CD4-positive, alpha-beta memory T cell (primary cell): ENCODE measurements at regions not wholly inside any gene's neighbourhood (a gene's known extent, or its start where the extent isn't known, plus 50 kb on each side); places are given as distances from the start of the nearest gene placed in this dataset.
"Not testable (repeated sequence)": the region's sequence is repeated elsewhere in the genome, so short reads cannot be mapped to it uniquely, and the experiment has no call there.

Experiments
- CTCF ChIA-PET: fragments of 350-600 bp; sonication (Branson Sonifier 250); formaldehyde crosslinking; loops from one replicate; lab custom pipeline; 2021; ENCODE audit warnings: inconsistent platforms; ENCODE audit not compliant: partially characterized antibody; lab: Charles Lee
- POLR2A ChIA-PET: fragments of 350-600 bp; sonication (Branson Sonifier 250); formaldehyde crosslinking; loops from one replicate; lab custom pipeline; 2021; ENCODE audit not compliant: partially characterized antibody; lab: Charles Lee
- DNase-seq, 5 donors: peaks; one replicate each; pipeline versions ENCODE4 v3.0.0 to v3.0.0-alpha.2; 2020 to 2022; ENCODE audit warnings: mixed read lengths in 1 of 5
- H3K27ac ChIP-seq: one replicate; pipeline ENCODE4 v1.7.0; 2013; ENCODE audit warnings: low read depth, low read length
- H3K27me3 ChIP-seq: 2 replicates; pipeline ENCODE4 v1.7.0; 2013; ENCODE audit warnings: mild to moderate bottlenecking, low read length, moderate library complexity; ENCODE audit not compliant: insufficient read depth
- H3K36me3 ChIP-seq: 2 replicates; pipeline ENCODE4 v1.7.0; 2013; ENCODE audit warnings: mild to moderate bottlenecking, low read length, moderate library complexity; ENCODE audit not compliant: insufficient read depth
- H3K4me1 ChIP-seq: 2 replicates; pipeline ENCODE4 v1.7.0; 2013; ENCODE audit warnings: mild to moderate bottlenecking, low read length, moderate library complexity; ENCODE audit not compliant: insufficient read depth
- H3K4me3 ChIP-seq, 2 donors: one replicate each; pipeline ENCODE4 v1.7.0; 2013; ENCODE audit warnings: low read length in 2 of 2, mild to moderate bottlenecking in 1 of 2
- H3K9me3 ChIP-seq, 2 donors: one replicate each; pipeline ENCODE4 v1.7.0; 2013; ENCODE audit warnings: low read length in 2 of 2, control low read depth in 1 of 2; ENCODE audit not compliant: control insufficient read depth in 1 of 2
- H3K27ac Mint-ChIP-seq, 7 donors: one replicate each; pipeline ENCODE4 v1.8.0; 2020 to 2021; ENCODE audit warnings: mixed read lengths in 7 of 7, mild to moderate bottlenecking in 6 of 7, inconsistent platforms in 3 of 7, moderate library complexity in 3 of 7
- H3K27me3 Mint-ChIP-seq, 2 donors: one replicate each; pipeline ENCODE4 v1.8.0; 2020 to 2021; ENCODE audit warnings: mixed read lengths in 2 of 2
- H3K36me3 Mint-ChIP-seq, 2 donors: one replicate each; pipeline ENCODE4 v1.8.0; 2020 to 2021; ENCODE audit warnings: mixed read lengths in 2 of 2, inconsistent platforms in 1 of 2, mild to moderate bottlenecking in 1 of 2
- H3K4me1 Mint-ChIP-seq, 4 donors: one replicate each; pipeline ENCODE4 v1.8.0; 2020 to 2021; ENCODE audit warnings: mixed read lengths in 4 of 4, mild to moderate bottlenecking in 1 of 4
- H3K4me3 Mint-ChIP-seq, 8 donors: one replicate each; pipeline ENCODE4 v1.8.0; 2020 to 2021; ENCODE audit warnings: mixed read lengths in 8 of 8, mild to moderate bottlenecking in 7 of 8, moderate library complexity in 6 of 8, inconsistent platforms in 3 of 8
- H3K9me3 Mint-ChIP-seq, 8 donors: one replicate each; pipeline ENCODE4 v1.8.0; 2020 to 2021; ENCODE audit warnings: mixed read lengths in 8 of 8, mild to moderate bottlenecking in 5 of 8, inconsistent platforms in 3 of 8, moderate library complexity in 1 of 8
- intact Hi-C: fragments of 100-400 bp; cut with micrococcal nuclease; formaldehyde crosslinking; loops from one replicate; pipeline ENCODE4 v1.15.1; 2023

GRCh38 chr3:27641271-27641800, 80.8 kb downstream of the EOMES start:
- POLR2A ChIA-PET: interaction anchor here (1.4 kb wide), 1 partner anchor 158 kb away, joined by 5 read pairs; no protein-coding TSS in a partner anchor
- Histone ChIP-seq H3K36me3 (no peaks in the 10 kb centered on the region), H3K9me3 (no peaks in the 10 kb centered on the region), H3K27me3 (no peaks in the 10 kb centered on the region), H3K4me1 (peaks cover 22% of the 10 kb centered on the region), H3K4me3 (no peak overlapping the region), H3K27ac (no peak overlapping the region)
- Mint-ChIP-seq H3K4me1 (peaks cover 13 to 28% (median 17%) of the 10 kb centered on the region in 4 donors), H3K36me3 (no peaks in the 10 kb centered on the region), H3K27me3 (no peaks in the 10 kb centered on the region), H3K27ac (peak overlapping the region in 3 of 7 donors; percentile 24 to 80 (median 62)), H3K9me3 (no peaks in the 10 kb centered on the region), H3K4me3 (no peak overlapping the region)
- intact Hi-C loops: no loop called here
- CTCF ChIA-PET: interaction anchor here (0.6 to 1.5 kb wide), 2 partner anchors 11 to 41 kb away, joined by 3 to 5 read pairs; no protein-coding TSS in a partner anchor
- DNase-seq: no peak

- ChIA-PET POLR2A (interaction anchor here (1.1 to 1.3 kb wide), 3 partner anchors 8 to 155 kb away, joined by 3 to 7 read pairs (median 4); partner anchors contain the start of gene SLC4A7), CTCF (no interaction called here)
- H3K27me3 ChIP-seq: no peaks in the 10 kb centered on the region
- peak overlapping the region; percentile 65 to 94 (median 89) for H3K27ac Mint-ChIP-seq
- H3K27me3 Mint-ChIP-seq: no peaks in the 10 kb centered on the region
- H3K4me3 Mint-ChIP-seq: peak overlapping the region in 7 of 8 donors; percentile 18 to 78 (median 51)
- no peaks in the 10 kb centered on the region for H3K9me3 ChIP-seq
- intact Hi-C loops: no loop called here
- peak in 4 of 5 donors; percentile 49 to 58 (median 52) for DNase-seq
- peaks cover 13 to 28% (median 20%) of the 10 kb centered on the region in 4 donors for H3K4me1 Mint-ChIP-seq
- no peaks in the 10 kb centered on the region for H3K36me3 ChIP-seq
- no peaks in the 10 kb centered on the region for H3K36me3 Mint-ChIP-seq
- no peaks in the 10 kb centered on the region for H3K9me3 Mint-ChIP-seq
- peaks cover 23% of the 10 kb centered on the region for H3K4me1 ChIP-seq
- H3K4me3 ChIP-seq: no peak overlapping the region
- H3K27ac ChIP-seq: peak overlapping the region; percentile 44
Observed at GRCh38 chr3:27639271-27639670, 82.9 kb downstream of the EOMES start.

GRCh38 chr3:27638594-27638993, 83.5 kb downstream of the EOMES start:
- H3K36me3 Mint-ChIP-seq: no peaks in the 10 kb centered on the region
- peaks cover 13 to 31% (median 24%) of the 10 kb centered on the region in 4 donors for H3K4me1 Mint-ChIP-seq
- no peak overlapping the region for H3K4me3 Mint-ChIP-seq
- Histone ChIP-seq H3K9me3 (no peaks in the 10 kb centered on the region), H3K27me3 (no peaks in the 10 kb centered on the region), H3K36me3 (no peaks in the 10 kb centered on the region), H3K4me3 (no peak overlapping the region), H3K27ac (no peak overlapping the region), H3K4me1 (peaks cover 30% of the 10 kb centered on the region)
- intact Hi-C loops: no loop called here
- ChIA-PET POLR2A (no interaction called here), CTCF (interaction anchor here (0.9 to 1.6 kb wide), 2 partner anchors 43 to 171 kb away, joined by 3 to 4 read pairs; no protein-coding TSS in a partner anchor)
- H3K9me3 Mint-ChIP-seq: no peaks in the 10 kb centered on the region
- H3K27me3 Mint-ChIP-seq: no peaks in the 10 kb centered on the region
- peak overlapping the region in 4 of 7 donors; percentile 5 to 89 (median 50) for H3K27ac Mint-ChIP-seq
- DNase-seq: no peak

DNA sequence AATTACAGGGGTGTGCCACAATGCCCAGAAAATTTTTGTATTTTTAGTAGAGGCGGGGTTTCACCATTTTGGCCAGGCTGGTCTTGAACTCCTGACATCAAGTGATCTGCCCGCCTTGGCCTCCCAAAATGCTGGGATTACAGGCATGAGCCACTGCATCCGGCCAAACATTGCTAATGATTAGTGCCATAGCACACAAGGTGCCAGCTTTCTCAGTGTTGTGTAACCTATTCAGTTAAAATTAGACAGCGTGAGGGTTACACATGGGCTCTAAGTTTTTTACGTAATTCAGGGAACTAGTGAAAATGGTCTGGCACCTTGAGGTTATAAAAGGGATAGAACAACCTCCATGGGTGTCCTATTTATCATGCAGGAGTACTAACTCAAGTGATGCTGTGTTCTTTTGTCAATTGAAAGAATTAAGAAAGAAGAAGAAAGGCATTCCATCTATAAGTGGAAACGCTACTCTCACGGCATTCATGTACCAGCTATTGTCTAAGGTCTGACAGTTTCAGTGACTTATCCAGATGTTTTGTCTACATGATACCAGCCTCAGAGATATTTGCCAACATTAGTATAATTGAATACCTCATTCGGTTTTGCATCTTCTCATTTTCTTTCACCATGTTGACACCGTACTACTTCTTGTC, 84.7 kb downstream of the EOMES start:
- ChIA-PET CTCF (interaction anchor here (1.6 kb wide), 1 partner anchor 170 kb away, joined by 4 read pairs; no protein-coding TSS in a partner anchor), POLR2A (no interaction called here)
- Mint-ChIP-seq H3K9me3 (no peaks in the 10 kb centered on the region), H3K4me1 (peaks cover 18 to 40% (median 31%) of the 10 kb centered on the region in 4 donors), H3K27me3 (no peaks in the 10 kb centered on the region), H3K27ac (no peak overlapping the region), H3K36me3 (peaks cover 0 to 7% of the 10 kb centered on the region in 2 donors), H3K4me3 (no peak overlapping the region)
- peaks cover 33% of the 10 kb centered on the region for H3K4me1 ChIP-seq
- H3K36me3 ChIP-seq: no peaks in the 10 kb centered on the region
- DNase-seq: no peak
- H3K27ac ChIP-seq: no peak overlapping the region
- intact Hi-C loops: no loop called here
- no peaks in the 10 kb centered on the region for H3K9me3 ChIP-seq
- no peaks in the 10 kb centered on the region for H3K27me3 ChIP-seq
- H3K4me3 ChIP-seq: no peak overlapping the region

GRCh38 chr3:27635006-27635405, 87.1 kb downstream of the EOMES start:
- peaks cover 27% of the 10 kb centered on the region for H3K4me1 ChIP-seq
- POLR2A ChIA-PET, H3K27ac Mint-ChIP-seq, H3K9me3 ChIP-seq, intact Hi-C loops, DNase-seq, H3K4me3 ChIP-seq, H3K27me3 ChIP-seq, H3K36me3 ChIP-seq, H3K27ac ChIP-seq, CTCF ChIA-PET, H3K27me3 Mint-ChIP-seq, H3K9me3 Mint-ChIP-seq: not testable (repeated sequence)
- Mint-ChIP-seq H3K4me3 (peak overlapping the region in 1 of 8 donors; percentile 8), H3K36me3 (peaks cover 0 to 10% of the 10 kb centered on the region in 2 donors), H3K4me1 (peaks cover 19 to 45% (median 31%) of the 10 kb centered on the region in 4 donors)

DNA sequence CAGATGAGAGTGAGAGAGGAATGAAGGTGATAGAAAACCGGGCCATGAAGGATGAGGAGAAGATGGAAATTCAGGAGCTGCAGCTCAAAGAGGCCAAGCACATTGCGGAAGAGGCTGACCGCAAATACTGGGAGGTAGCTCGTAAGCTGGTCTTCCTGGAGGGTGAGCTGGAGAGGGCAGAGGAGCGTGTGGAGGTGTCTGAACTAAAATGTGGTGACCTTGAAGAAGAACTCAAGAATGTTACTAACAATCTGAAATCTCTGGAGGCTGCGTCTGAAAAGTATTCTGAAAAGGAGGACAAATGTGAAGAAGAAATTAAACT, 88.9 kb downstream of the EOMES start:
- no peak for DNase-seq
- intact Hi-C loops: loop anchor here (1.0 to 5.0 kb wide), 3 partner anchors 26 to 148 kb away; partner anchors contain the start of gene SLC4A7
- POLR2A ChIA-PET: interaction anchor here (1.1 to 3.0 kb wide), 9 partner anchors 10 to 716 kb away, joined by 3 to 27 read pairs (median 6); partner anchors contain the start of genes AZI2, NEK10, SLC4A7 and ZCWPW2

More for the DNA sequence above, 88.9 kb downstream of the EOMES start:
- Mint-ChIP-seq H3K27ac (peak overlapping the region; percentile 88 to 98 (median 96)), H3K27me3 (no peaks in the 10 kb centered on the region), H3K36me3 (peaks cover 0 to 10% of the 10 kb centered on the region in 2 donors), H3K4me3 (peak overlapping the region; percentile 90 to 98 (median 94)), H3K9me3 (peaks cover 0 to 2% (median 0%) of the 10 kb centered on the region in 8 donors), H3K4me1 (peaks cover 23 to 44% (median 29%) of the 10 kb centered on the region in 4 donors)
- no peaks in the 10 kb centered on the region for H3K9me3 ChIP-seq
- H3K36me3 ChIP-seq: no peaks in the 10 kb centered on the region
- CTCF ChIA-PET: interaction anchor here (1.1 to 2.7 kb wide), 10 partner anchors 9 to 166 kb away, joined by 3 to 12 read pairs (median 4); no protein-coding TSS in a partner anchor
- peak overlapping the region; percentile 8 to 64 for H3K4me3 ChIP-seq
- H3K4me1 ChIP-seq: peaks cover 20% of the 10 kb centered on the region
- no peaks in the 10 kb centered on the region for H3K27me3 ChIP-seq
- H3K27ac ChIP-seq: peak overlapping the region; percentile 66
